Epithelial cell of esophagus (primary cell): ENCODE measurements at regions not wholly inside any gene's neighbourhood (a gene's known extent, or its start where the extent isn't known, plus 50 kb on each side); places are given as distances from the start of the nearest gene placed in this dataset.

Experiments used
- DNase-seq: peaks from one replicate; pipeline ENCODE4 v3.0.0; 2010; ENCODE audit warnings: low read depth
- H3K4me3 ChIP-seq: 2 replicates; pipeline ENCODE4 v1.5.1; 2011; ENCODE audit warnings: mild to moderate bottlenecking, low read length, control low read depth
- CTCF ChIP-seq: IDR thresholded peaks from 2 replicates; pipeline ENCODE4 v1.5.1; 2011; ENCODE audit warnings: low read depth, mild to moderate bottlenecking, low read length, control low read depth, inconsistent platforms; ENCODE audit not compliant: insufficient read depth; ENCODE audit errors: missing control alignments

DNA sequence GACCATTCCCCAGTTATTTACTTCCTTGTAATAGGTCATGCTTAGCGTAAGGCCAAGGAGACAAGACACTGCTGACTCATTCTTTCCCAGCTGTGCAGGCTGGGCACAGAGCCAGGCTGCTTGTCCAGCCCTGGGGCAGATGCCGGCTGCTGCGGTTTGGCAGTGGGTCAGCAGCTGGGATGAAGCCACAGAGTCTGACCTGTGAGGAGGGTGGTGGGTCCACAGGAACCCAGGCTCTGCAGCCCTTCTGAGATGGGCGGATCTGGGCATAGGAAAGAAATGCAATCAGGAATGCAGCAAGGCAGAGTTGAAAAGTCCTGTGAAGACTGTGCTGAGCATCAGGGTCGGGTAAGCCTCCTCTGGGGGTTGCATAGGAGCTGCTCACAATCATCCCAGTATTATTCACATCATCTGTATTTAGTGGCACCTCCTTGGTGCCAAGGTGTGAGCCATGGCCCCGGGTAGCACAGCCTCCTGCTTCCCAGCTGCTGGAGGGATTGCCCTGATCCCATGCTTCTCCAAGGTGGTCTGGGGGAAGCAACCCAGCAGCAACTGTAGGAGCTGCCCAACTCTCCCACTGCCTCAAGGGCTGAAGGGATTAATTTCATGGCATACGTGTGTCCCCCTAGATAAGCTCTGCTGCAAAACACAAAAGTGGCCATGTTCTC, 139.0 kb downstream of the DDX1 start:
- H3K4me3 ChIP-seq, result no peak overlapping the region
- TF ChIP-seq CTCF, result no peak
- peak; percentile 85 for DNase-seq

DNA sequence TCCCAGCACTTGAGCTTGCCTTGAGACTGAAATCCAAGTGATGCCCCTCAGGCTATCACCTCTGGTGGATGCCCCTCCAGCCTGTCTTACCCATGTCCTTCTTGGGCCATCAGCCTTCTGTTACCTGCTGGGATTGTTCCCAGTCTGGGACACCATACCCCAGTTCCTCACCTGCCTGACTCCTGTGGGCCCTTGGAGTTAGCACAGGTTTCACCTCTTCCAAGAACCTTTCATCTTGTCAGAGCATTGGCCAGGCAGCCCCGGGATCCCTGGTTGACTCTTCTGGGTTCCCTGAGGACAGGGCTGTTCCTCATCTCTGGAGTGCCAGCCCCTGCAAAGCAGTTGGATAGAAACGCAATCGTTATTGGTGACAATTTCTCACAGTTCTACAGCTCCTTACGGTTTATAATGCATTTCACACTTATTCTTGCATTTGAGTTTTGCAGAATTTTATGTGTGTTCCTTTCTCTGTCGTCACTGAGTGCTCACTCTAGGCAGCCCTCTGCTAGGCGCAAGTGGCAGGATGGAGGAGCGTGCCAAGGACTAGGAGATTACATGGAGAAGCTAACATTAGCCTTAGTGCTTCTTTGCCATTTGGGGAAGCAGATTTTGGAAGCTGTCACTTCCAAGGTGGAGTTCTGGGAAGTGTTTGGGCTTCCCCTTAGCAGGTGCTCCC, 139.7 kb downstream of the DDX1 start:
- no peak for DNase-seq
- H3K4me3 ChIP-seq, result no peak overlapping the region
- TF ChIP-seq CTCF, result no peak

DNA sequence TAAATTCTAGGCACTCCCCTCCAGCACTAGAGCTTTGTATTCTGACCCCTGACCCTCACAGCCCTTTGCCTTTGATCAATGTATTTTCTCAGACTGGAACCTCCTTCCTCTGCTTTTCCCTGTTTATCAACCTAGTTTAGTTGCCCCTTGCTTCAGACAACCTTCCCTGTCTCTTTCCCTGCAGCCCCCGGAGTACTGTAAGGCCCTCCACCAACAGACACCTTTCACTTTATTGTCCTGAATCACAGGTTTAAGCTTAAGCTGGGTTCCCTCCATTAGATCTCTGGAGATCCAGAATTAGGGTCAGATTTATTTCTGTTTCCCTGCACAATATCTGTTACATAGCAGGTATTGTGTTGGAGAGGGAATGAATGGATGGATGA, 140.2 kb downstream of the DDX1 start:
- H3K4me3 ChIP-seq, result no peak overlapping the region
- no peak for DNase-seq
- no peak for TF ChIP-seq CTCF

GRCh38 chr2:15732341-15733077, 140.8 kb downstream of the DDX1 start:
- no peak overlapping the region for H3K4me3 ChIP-seq
- no peak for TF ChIP-seq CTCF
- DNase-seq, result no peak

DNA sequence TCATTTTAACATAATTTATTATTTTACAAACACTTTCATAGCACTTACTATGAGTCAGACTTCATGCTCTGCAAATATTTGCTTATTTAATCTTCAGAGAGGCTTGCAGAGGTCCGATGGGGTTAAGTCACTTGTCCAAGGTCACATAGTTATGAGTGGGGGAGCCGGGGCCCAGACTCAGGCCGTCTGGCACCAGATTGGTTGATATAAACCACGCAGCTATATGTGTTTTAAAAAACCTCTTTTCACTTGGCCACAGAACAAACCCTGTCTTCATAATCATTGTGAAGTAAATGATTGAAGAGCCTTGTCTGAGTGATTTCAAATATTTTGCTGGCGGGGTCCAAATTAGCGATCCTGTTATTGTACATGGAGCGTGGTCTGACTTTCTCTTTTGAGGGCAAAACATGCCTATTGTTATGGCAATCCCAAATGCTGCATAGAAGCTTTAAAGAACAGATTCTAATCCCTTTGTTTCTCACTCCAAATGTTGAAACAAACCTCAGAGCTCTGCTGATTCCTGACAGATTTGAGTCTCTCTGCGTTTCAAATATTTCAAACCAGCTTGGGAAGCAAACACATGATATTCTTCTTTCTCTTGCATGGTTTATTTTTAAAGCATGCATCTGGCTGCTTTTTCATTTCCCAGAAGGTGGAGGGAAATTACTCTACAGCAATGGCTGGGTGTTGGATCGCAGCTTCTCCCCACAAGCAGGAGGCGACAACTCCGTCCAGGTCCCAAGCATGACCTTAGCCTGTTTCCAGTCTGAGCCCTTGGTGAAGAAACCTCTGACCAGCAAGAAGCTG, 142.4 kb downstream of the DDX1 start:
- DNase-seq, result no peak
- H3K4me3 ChIP-seq, result no peak overlapping the region
- TF ChIP-seq CTCF, result no peak

- no peak for DNase-seq
- no peak for TF ChIP-seq CTCF
- H3K4me3 ChIP-seq, result no peak overlapping the region
These were observed 143.2 kb downstream of the DDX1 start for GRCh38 chr2:15734674-15735483.
